ACC112 (cell line): ENCODE measurements at regions not wholly inside any gene's neighbourhood (a gene's known extent, or its start where the extent isn't known, plus 50 kb on each side); places are given as distances from the start of the nearest gene placed in this dataset.

ENCODE experiments used
- H2AFZ ChIP-seq: fragments of 200-600 bp; sonication (generic); one replicate; pipeline ENCODE4 v1.6.0; 2017; ENCODE audit warnings: antibody characterized with exemption, low read length; ENCODE audit not compliant: unreplicated experiment
- H3K27ac ChIP-seq: fragments of 200-600 bp; sonication (generic); 2 replicates; pipeline ENCODE4 v1.5.1; 2014; ENCODE audit warnings: low read depth, mild to moderate bottlenecking, antibody characterized with exemption, low read length, moderate library complexity
- H3K27me3 ChIP-seq: fragments of 200-600 bp; sonication (generic); 2 replicates; pipeline ENCODE4 v1.6.1; 2014; ENCODE audit warnings: mild to moderate bottlenecking, antibody characterized with exemption, low read length, moderate library complexity, mixed read lengths; ENCODE audit not compliant: insufficient read depth
- H3K36me3 ChIP-seq: fragments of 200-600 bp; sonication (generic); 2 replicates; pipeline ENCODE4 v1.6.1; 2016; ENCODE audit warnings: mild to moderate bottlenecking, antibody characterized with exemption, low read length, moderate library complexity, mixed read lengths; ENCODE audit not compliant: insufficient read depth
- H3K4me1 ChIP-seq: fragments of 200-600 bp; sonication (generic); one replicate; pipeline ENCODE4 v1.6.1; 2016; ENCODE audit warnings: low read length, mixed read lengths; ENCODE audit not compliant: insufficient read depth, unreplicated experiment, control insufficient read depth
- H3K4me3 ChIP-seq: fragments of 200-600 bp; sonication (generic); 2 replicates; pipeline ENCODE4 v1.5.1; 2014; ENCODE audit warnings: mild to moderate bottlenecking, low read depth, low read length
- H3K79me2 ChIP-seq: fragments of 200-600 bp; sonication (generic); one replicate; pipeline ENCODE4 v1.6.0; 2016; ENCODE audit warnings: low read length; ENCODE audit not compliant: control insufficient read depth, unreplicated experiment, insufficient read depth

- no peak overlapping the region for H3K4me3 ChIP-seq
- peaks cover 21% of the 10 kb centered on the region for H3K27me3 ChIP-seq
- H3K27ac ChIP-seq: no peak overlapping the region
- no peaks in the 10 kb centered on the region for H3K4me1 ChIP-seq
- no peak overlapping the region for H2AFZ ChIP-seq
- H3K79me2 ChIP-seq: no peaks in the 10 kb centered on the region
- H3K36me3 ChIP-seq: no peaks in the 10 kb centered on the region
Measured at GRCh38 chr4:167415461-167415860, 181.2 kb upstream of the SPOCK3 start.

- Histone ChIP-seq H3K27me3 (peaks cover 47% of the 10 kb centered on the region), H3K79me2 (no peaks in the 10 kb centered on the region), H3K4me3 (no peak overlapping the region), H3K27ac (no peak overlapping the region), H3K36me3 (no peaks in the 10 kb centered on the region), H2AFZ (no peak overlapping the region), H3K4me1 (no peaks in the 10 kb centered on the region)
Measured at GRCh38 chr4:167419468-167420140, 185.3 kb upstream of the SPOCK3 start.

- Histone ChIP-seq H3K4me1 (no peaks in the 10 kb centered on the region), H3K27me3 (peaks cover 59% of the 10 kb centered on the region), H3K4me3 (no peak overlapping the region), H2AFZ (no peak overlapping the region), H3K79me2 (no peaks in the 10 kb centered on the region), H3K36me3 (no peaks in the 10 kb centered on the region), H3K27ac (no peak overlapping the region)
Measured at GRCh38 chr4:167421201-167421600, 186.9 kb upstream of the SPOCK3 start.

GRCh38 chr4:167424341-167425256, 190.3 kb upstream of the SPOCK3 start:
- no peaks in the 10 kb centered on the region for H3K79me2 ChIP-seq
- H2AFZ ChIP-seq: no peak overlapping the region
- H3K4me3 ChIP-seq: no peak overlapping the region
- H3K27me3 ChIP-seq: peaks cover 56% of the 10 kb centered on the region
- H3K27ac ChIP-seq: no peak overlapping the region
- no peaks in the 10 kb centered on the region for H3K36me3 ChIP-seq
- peaks cover 5% of the 10 kb centered on the region for H3K4me1 ChIP-seq

- peaks cover 5% of the 10 kb centered on the region for H3K4me1 ChIP-seq
- H3K36me3 ChIP-seq: no peaks in the 10 kb centered on the region
- no peaks in the 10 kb centered on the region for H3K79me2 ChIP-seq
- no peak overlapping the region for H3K4me3 ChIP-seq
- peaks cover 28% of the 10 kb centered on the region for H3K27me3 ChIP-seq
- H2AFZ ChIP-seq: no peak overlapping the region
- no peak overlapping the region for H3K27ac ChIP-seq
Measured at GRCh38 chr4:167428156-167428555, 193.9 kb upstream of the SPOCK3 start.

- no peak overlapping the region for H3K27ac ChIP-seq
- no peak overlapping the region for H3K4me3 ChIP-seq
- no peaks in the 10 kb centered on the region for H3K79me2 ChIP-seq
- H3K36me3 ChIP-seq: no peaks in the 10 kb centered on the region
- H3K4me1 ChIP-seq: peaks cover 5% of the 10 kb centered on the region
- no peak overlapping the region for H2AFZ ChIP-seq
- no peaks in the 10 kb centered on the region for H3K27me3 ChIP-seq
Measured at GRCh38 chr4:167431371-167431770, 197.1 kb upstream of the SPOCK3 start.

GRCh38 chr4:167435786-167436185, 201.5 kb upstream of the SPOCK3 start:
- no peak overlapping the region for H3K27ac ChIP-seq
- no peaks in the 10 kb centered on the region for H3K4me1 ChIP-seq
- H3K79me2 ChIP-seq: no peaks in the 10 kb centered on the region
- no peak overlapping the region for H3K4me3 ChIP-seq
- no peak overlapping the region for H2AFZ ChIP-seq
- no peaks in the 10 kb centered on the region for H3K27me3 ChIP-seq
- H3K36me3 ChIP-seq: no peaks in the 10 kb centered on the region

- H2AFZ ChIP-seq: no peak overlapping the region
- no peak overlapping the region for H3K27ac ChIP-seq
- H3K79me2 ChIP-seq: no peaks in the 10 kb centered on the region
- peaks cover 7% of the 10 kb centered on the region for H3K27me3 ChIP-seq
- no peaks in the 10 kb centered on the region for H3K4me1 ChIP-seq
- H3K4me3 ChIP-seq: no peak overlapping the region
- H3K36me3 ChIP-seq: no peaks in the 10 kb centered on the region
Measured at GRCh38 chr4:167443841-167444240, 209.5 kb upstream of the SPOCK3 start.

- Histone ChIP-seq H3K79me2 (no peaks in the 10 kb centered on the region), H3K4me1 (no peaks in the 10 kb centered on the region), H3K4me3 (no peak overlapping the region), H3K27me3 (no peaks in the 10 kb centered on the region), H3K36me3 (no peaks in the 10 kb centered on the region), H3K27ac (no peak overlapping the region), H2AFZ (no peak overlapping the region)
Measured at GRCh38 chr4:167452922-167453430, 218.7 kb upstream of the SPOCK3 start.

GRCh38 chr4:167456619-167457018, 222.3 kb upstream of the SPOCK3 start:
- no peaks in the 10 kb centered on the region for H3K4me1 ChIP-seq
- no peaks in the 10 kb centered on the region for H3K36me3 ChIP-seq
- no peak overlapping the region for H2AFZ ChIP-seq
- H3K27me3 ChIP-seq: no peaks in the 10 kb centered on the region; the same call in 1 of the 2 replicates
- no peak overlapping the region for H3K27ac ChIP-seq
- no peaks in the 10 kb centered on the region for H3K79me2 ChIP-seq
- H3K4me3 ChIP-seq: no peak overlapping the region
